OCI-LY1 (cell line): ENCODE measurements at regions not wholly inside any gene's neighbourhood (a gene's known extent, or its start where the extent isn't known, plus 50 kb on each side); places are given as distances from the start of the nearest gene placed in this dataset.

Experiments used
- EZH2 ChIP-seq: fragments of 200-600 bp; sonication (generic), shearing (Covaris generic); IDR thresholded peaks from 2 replicates; pipeline ENCODE4 v1.8.0; 2017; ENCODE audit warnings: borderline replicate concordance, mixed run types, mild to moderate bottlenecking, antibody characterized with exemption, low read length, moderate library complexity, mixed read lengths
- TF ChIP-seq, protein P1 (sequence below): fragments of 200-600 bp; sonication (generic), shearing (Covaris generic); IDR thresholded peaks from 2 replicates; pipeline ENCODE4 v1.5.1; 2017; ENCODE audit warnings: mild to moderate bottlenecking, antibody characterized with exemption, low read length, moderate library complexity, mixed read lengths

DNA sequence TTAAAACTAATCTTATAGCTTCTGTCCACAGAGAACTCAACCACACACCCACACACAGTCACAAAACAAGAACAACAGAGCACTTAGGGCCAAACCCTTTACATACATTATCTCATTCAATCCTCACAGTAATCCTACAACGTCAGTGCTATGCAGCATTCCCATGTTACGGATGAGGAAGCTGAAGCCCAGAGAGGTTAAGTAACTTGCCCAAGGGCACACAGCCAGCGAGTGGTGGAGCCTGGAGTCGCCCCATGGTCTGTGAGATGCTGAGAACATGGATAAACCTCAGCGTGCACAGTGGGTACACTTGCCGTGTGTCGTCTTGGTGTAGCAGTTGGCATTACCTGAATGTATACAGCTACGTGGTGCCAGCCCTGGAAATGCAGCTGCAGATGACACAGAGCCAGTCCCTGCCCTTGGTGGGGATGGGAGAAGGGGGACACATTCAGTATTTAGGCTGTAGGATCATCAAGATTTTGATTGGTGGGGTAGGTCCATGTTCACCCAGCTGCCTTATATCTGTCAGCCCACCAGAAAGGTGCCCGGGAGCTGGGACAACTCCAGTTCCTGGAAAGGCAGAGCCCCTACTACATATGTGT, 177.0 kb downstream of the IRF8 start:
- TF ChIP-seq, protein P1, sequence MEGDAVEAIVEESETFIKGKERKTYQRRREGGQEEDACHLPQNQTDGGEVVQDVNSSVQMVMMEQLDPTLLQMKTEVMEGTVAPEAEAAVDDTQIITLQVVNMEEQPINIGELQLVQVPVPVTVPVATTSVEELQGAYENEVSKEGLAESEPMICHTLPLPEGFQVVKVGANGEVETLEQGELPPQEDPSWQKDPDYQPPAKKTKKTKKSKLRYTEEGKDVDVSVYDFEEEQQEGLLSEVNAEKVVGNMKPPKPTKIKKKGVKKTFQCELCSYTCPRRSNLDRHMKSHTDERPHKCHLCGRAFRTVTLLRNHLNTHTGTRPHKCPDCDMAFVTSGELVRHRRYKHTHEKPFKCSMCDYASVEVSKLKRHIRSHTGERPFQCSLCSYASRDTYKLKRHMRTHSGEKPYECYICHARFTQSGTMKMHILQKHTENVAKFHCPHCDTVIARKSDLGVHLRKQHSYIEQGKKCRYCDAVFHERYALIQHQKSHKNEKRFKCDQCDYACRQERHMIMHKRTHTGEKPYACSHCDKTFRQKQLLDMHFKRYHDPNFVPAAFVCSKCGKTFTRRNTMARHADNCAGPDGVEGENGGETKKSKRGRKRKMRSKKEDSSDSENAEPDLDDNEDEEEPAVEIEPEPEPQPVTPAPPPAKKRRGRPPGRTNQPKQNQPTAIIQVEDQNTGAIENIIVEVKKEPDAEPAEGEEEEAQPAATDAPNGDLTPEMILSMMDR, result no peak
- TF ChIP-seq EZH2, result no peak
